Lower leg skin (tissue), 3 donors: ENCODE measurements at regions not wholly inside any gene's neighbourhood (a gene's known extent, or its start where the extent isn't known, plus 50 kb on each side); places are given as distances from the start of the nearest gene placed in this dataset.

ENCODE experiments used
- CTCF ChIP-seq, 3 donors: fragments of 450-650 bp; IDR thresholded peaks; one replicate each; pipeline ENCODE4 v1.5.1; 2016; ENCODE audit warnings: antibody characterized with exemption in 3 of 3, mild to moderate bottlenecking in 3 of 3, moderate library complexity in 2 of 3
- POLR2A ChIP-seq, 2 donors: fragments of 450-650 bp; IDR thresholded peaks; one replicate each; pipeline ENCODE4 v1.6.1; 2016 to 2017; ENCODE audit warnings: antibody characterized with exemption in 2 of 2, mild to moderate bottlenecking in 1 of 2, moderate library complexity in 1 of 2

GRCh38 chr22:34476762-34477161, 556.5 kb upstream of the LARGE1 start:
- TF ChIP-seq CTCF (IDR thresholded peaks at IDR 0.05) (no peak), POLR2A (IDR thresholded peaks at IDR 0.05) (no peak)
